Left renal pelvis (tissue), 4 donors: ENCODE measurements at regions not wholly inside any gene's neighbourhood (a gene's known extent, or its start where the extent isn't known, plus 50 kb on each side); places are given as distances from the start of the nearest gene placed in this dataset.
A peak's percentile ranks its signal among the peaks of the same experiment; 100 is the strongest.
"Not testable (repeated sequence)": the region's sequence is repeated elsewhere in the genome, so short reads cannot be mapped to it uniquely, and the experiment has no call there.

Source experiments
- DNase-seq, 4 donors: peaks; one replicate each; pipeline ENCODE4 v3.0.0-alpha.2; 2013; ENCODE audit warnings: low read depth in 4 of 4, low spot score in 3 of 4

DNA sequence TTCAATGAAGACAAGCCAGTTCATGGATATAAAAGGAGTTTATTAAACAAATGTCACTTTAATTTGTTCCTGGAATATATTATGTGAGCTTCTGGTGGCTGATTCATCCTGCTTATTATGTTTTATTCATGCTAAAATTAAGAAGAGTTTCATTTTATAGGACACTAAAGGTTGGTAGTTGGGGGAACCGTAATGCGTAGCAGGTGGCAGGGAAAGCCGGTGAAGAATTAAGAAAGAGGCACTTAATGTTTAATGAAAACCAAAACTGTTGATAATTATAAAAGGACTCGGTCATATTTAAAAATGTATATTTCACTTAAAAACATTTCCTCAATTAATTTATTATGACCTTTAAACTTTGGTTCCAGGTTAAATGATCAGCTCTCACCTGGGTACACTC lies 94.3 kb downstream of the XKR3 start:
- DNase-seq, result not testable (repeated sequence)

GRCh38 chr22:16727491-16727890 lies 97.7 kb downstream of the XKR3 start:
- DNase-seq, result not testable (repeated sequence)

- DNase-seq, result not testable (repeated sequence)
Measured at GRCh38 chr22:16723241-16723640, 102.0 kb downstream of the XKR3 start.

GRCh38 chr22:16722564-16722963 lies 102.6 kb downstream of the XKR3 start:
- not testable (repeated sequence) for DNase-seq

- DNase-seq, result no peak
Measured at GRCh38 chr22:16721961-16722360, 103.2 kb downstream of the XKR3 start.

DNA sequence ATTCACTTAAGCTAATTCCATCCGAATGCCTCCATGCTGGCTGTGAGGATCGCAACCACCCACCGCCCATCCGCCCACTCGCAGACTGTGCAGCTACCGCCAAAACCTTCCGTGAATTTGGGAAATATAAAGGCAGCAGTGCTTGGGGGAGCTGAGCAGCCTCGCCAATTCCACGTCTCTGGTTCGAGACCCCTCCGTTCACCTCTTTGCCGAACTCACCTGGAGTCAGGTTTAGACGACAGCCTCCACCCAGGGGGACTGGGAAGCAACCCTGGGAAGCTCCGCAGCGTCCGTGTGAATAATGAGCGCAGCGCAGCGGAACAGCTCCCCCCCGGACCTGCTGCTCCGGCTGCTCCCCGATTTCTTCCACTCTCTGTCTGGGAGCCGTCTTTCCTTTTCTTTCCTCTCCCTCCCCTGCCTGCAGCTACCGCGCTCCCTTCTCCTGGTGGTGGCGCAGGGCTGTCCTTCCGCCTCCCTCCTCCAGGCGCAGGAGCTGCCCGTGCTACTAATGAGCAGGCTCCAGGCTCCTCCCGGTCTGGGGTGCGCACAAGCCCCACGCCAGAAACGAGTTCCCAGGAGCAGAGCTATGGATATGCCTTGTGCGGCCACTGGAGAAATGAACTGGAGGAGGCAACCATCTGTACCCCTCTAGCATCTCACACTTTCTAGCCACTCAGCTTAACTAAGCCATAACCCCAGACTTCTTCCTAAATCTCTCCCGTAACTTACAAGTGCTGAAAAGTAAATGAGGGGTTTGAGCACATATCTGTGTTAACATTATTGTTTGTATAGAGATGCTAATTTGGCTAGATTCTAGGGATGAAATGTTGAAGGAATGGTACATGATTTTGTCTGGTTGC lies 107.3 kb downstream of the XKR3 start:
- DNase-seq, result no peak

DNA sequence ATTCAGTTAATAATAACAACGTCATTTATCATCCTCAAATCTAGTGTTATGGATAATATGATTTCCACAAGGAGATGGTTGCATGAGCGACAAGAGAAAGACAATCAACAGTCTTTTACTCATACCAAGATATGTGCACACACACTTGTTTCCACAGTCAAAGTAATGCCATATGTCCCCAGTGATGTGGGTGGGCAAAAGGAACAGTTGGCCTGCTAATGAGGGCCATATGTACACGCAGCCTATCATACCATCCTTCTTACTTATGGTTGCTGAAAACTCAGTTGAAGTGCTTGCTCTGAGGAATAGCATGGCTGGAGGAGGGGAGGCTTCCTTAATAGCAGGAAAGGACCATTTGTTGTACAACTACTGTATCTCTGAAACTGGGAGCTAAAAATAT lies 110.6 kb downstream of the XKR3 start:
- not testable (repeated sequence) for DNase-seq

- DNase-seq, result not testable (repeated sequence)
Measured at GRCh38 chr22:16702318-16702870, 109.8 kb upstream of the CCT8L2 start.

GRCh38 chr22:16700390-16700789 lies 107.8 kb upstream of the CCT8L2 start:
- not testable (repeated sequence) for DNase-seq

GRCh38 chr22:16699326-16699725 lies 106.7 kb upstream of the CCT8L2 start:
- peak; percentile 18 to 47 (median 37) for DNase-seq

DNA sequence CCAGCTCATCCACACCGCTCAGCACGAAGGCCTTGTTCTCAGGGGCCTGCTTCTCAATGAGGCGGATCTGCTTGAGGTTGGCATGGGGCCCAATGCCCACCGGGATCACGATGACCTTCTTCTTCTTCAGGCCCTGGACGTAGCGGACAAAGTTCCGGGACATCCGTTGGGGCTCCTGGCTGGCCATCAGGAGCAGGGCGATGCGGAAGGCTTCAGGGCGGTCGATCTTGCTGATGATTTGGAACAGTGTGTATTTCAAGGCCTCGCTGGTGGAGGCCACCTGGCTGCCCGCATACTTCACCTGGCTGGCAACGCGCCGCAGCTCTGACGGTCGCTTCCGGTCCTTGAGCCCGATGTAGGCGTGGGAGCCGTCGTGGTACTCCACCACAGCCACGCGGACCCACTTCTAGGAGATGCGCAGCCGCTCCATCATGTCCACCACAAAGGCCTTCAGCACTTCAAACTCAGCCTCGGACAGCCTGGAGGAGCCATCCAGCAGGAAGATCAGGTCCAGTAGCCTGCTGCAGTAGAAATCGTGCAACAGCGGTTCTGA lies 105.0 kb upstream of the CCT8L2 start:
- not testable (repeated sequence) for DNase-seq

- DNase-seq, result not testable (repeated sequence)
Measured at GRCh38 chr22:16696900-16697299, 104.3 kb upstream of the CCT8L2 start.

- no peak for DNase-seq
Measured at GRCh38 chr22:16695261-16695660, 102.7 kb upstream of the CCT8L2 start.

DNA sequence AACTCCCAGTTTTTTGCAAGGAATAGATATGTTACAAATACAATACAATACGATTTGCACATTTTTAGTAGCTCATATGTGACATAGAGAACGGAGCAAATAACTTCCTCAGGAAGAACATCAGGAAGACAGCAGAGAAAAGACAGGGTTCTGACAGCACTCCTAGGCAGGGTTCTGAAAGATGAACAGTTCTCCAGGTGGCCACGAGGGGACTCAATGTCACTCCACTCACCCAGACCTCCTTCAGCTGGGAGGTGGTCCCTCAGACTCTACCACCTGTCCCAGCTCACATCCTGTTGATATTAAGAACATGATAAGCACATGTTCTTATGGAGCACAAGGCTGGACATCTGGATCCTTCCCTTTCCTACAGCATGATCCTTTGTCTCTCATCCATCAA lies 101.1 kb upstream of the CCT8L2 start:
- not testable (repeated sequence) for DNase-seq

DNA sequence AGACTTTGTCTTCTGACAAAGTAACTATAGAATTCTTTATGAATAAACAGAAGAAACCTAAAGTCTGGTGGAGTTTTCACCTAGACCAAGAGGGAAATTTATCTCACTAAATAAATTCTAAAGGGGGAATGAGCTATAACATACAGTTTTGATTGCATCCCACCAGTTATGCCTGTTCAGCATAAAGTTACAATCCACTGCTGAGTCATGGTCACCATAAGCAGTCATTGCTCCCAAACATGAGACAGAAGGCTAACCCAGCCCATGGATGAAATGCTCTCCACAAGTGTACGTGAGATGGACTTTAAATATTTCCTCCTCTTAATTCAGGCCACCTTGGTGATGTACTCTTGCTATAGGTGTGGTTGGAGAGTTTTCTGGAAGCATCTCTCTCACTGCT lies 96.7 kb upstream of the CCT8L2 start:
- not testable (repeated sequence) for DNase-seq

DNA sequence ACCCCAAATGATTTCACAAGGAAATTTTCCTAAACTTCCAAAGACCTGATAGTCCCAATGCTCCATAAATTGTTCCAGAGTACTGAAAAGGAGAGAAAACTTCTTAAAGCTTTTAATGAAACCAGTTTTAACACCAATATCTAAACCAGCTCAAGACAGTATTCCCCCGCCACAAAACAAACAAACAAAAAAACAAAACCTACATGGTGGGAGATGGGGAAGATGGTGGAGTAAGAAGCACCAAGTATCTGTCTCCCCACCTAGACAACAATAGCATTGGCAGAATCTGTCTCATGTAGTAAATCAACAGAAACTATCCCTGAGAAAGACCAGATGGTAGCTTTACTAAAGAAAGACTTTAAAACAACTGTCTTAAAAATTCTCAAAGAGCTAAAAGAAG lies 88.7 kb upstream of the CCT8L2 start:
- DNase-seq, result not testable (repeated sequence)

GRCh38 chr22:16680209-16680899 lies 87.7 kb upstream of the CCT8L2 start:
- DNase-seq, result not testable (repeated sequence)

DNA sequence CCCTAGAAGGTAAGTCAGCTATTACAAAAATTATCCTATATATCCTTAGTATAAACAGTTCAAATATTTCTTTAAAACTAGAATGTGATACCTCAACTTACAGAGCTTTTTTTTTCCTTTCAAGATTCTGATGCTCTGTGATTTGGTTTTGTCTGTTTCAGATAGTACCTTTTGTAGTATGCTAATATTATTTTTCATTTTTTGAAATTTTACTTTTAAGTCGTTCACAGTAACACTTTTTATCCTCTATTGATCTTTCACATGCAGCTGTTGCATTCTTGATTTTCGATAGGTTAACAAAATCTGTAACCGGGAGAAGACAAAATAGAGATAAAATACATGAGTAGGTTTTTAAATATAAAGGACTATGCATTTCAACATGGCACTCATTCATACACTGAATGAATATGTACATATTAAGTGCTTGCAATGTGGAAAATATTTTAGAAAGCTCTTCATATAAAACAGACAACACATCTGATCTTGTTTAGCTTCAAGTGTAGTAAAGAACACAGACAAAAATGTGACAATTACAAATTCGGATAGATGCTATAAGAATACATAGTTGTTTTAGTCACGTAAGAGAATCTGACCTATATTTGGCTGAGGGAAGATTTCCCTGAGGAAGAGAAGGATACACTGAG lies 86.7 kb upstream of the CCT8L2 start:
- not testable (repeated sequence) for DNase-seq

DNA sequence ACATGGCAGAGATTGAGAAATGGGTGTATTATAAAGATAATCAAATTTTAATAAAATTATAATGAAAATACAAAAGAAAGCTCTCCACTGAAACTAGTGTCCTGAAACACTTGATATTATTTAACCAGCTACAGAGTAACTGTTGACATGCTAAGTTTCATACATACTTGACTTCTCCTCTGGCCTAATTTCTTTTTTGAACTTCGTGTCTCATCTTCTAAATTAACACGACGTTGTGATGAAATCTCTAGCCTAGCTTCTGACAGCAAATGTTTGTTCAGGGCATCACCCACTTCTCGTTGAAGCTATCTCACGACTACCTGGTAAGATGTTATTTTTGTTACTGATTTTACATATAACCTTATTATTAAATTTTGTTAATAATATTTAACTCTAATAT lies 80.8 kb upstream of the CCT8L2 start:
- not testable (repeated sequence) for DNase-seq

DNA sequence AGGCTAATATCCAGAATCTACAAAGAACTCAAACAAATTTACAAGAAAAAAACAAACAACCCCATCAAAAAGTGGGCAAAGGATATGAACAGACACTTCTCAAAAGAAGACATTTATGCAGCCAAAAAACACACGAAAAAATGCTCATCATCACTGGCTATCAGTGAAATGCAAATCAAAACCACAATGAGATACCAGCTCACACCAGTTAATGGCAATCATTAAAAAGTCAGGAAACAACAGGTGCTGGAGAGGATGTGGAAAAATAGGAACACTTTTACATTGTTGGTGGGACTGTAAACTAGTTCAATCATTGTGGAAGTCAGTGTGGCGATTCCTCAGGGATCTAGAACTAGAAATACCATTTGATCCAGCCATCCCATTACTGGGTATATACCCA lies 73.0 kb upstream of the CCT8L2 start:
- DNase-seq, result not testable (repeated sequence)

- DNase-seq, result not testable (repeated sequence)
Measured at GRCh38 chr22:16662330-16662729, 69.7 kb upstream of the CCT8L2 start.
